CD4-positive, alpha-beta T cell treated with Interferon gamma for 1 hour (primary cell): ENCODE measurements at regions not wholly inside any gene's neighbourhood (a gene's known extent, or its start where the extent isn't known, plus 50 kb on each side); places are given as distances from the start of the nearest gene placed in this dataset.
"Not testable (repeated sequence)": the region's sequence is repeated elsewhere in the genome, so short reads cannot be mapped to it uniquely, and the experiment has no call there.

ENCODE experiments used
- DNase-seq: peaks from one replicate; pipeline ENCODE4 v3.0.0-alpha.2; 2020

- no peak for DNase-seq
Observed at GRCh38 chr13:53415135-53415534, 386.5 kb downstream of the OLFM4 start.

GRCh38 chr13:53417601-53418000, 389.0 kb downstream of the OLFM4 start:
- DNase-seq: no peak

GRCh38 chr13:53422415-53422814, 393.8 kb downstream of the OLFM4 start:
- DNase-seq: no peak

GRCh38 chr13:53436396-53436795, 407.8 kb downstream of the OLFM4 start:
- DNase-seq: no peak

GRCh38 chr13:53439439-53440225, 411.0 kb downstream of the OLFM4 start:
- DNase-seq: no peak

- no peak for DNase-seq
Observed at GRCh38 chr13:53442979-53443378, 414.4 kb downstream of the OLFM4 start.

- no peak for DNase-seq
Observed at GRCh38 chr13:53445686-53446085, 417.1 kb downstream of the OLFM4 start.

- no peak for DNase-seq
Observed at GRCh38 chr13:53447456-53447855, 418.8 kb downstream of the OLFM4 start.

GRCh38 chr13:53447863-53448262, 419.2 kb downstream of the OLFM4 start:
- no peak for DNase-seq

- DNase-seq: not testable (repeated sequence)
Observed at GRCh38 chr13:53452263-53452808, 423.7 kb downstream of the OLFM4 start.

- DNase-seq: no peak
Observed at GRCh38 chr13:53460796-53461195, 432.2 kb downstream of the OLFM4 start.

- DNase-seq: no peak
Observed at GRCh38 chr13:53463106-53463505, 434.5 kb downstream of the OLFM4 start.

- no peak for DNase-seq
Observed at GRCh38 chr13:53466576-53466975, 438.0 kb downstream of the OLFM4 start.

- DNase-seq: no peak
Observed at GRCh38 chr13:53473397-53473796, 444.8 kb downstream of the OLFM4 start.

- no peak for DNase-seq
Observed at GRCh38 chr13:53474878-53475277, 446.3 kb downstream of the OLFM4 start.

- DNase-seq: no peak
Observed at GRCh38 chr13:53490752-53491151, 462.1 kb downstream of the OLFM4 start.

- no peak for DNase-seq
Observed at GRCh38 chr13:53494406-53494805, 465.8 kb downstream of the OLFM4 start.

- DNase-seq: no peak
Observed at GRCh38 chr13:53499576-53500133, 471.0 kb downstream of the OLFM4 start.

GRCh38 chr13:53501387-53501786, 472.8 kb downstream of the OLFM4 start:
- no peak for DNase-seq

GRCh38 chr13:53507741-53508140, 479.1 kb downstream of the OLFM4 start:
- no peak for DNase-seq

- no peak for DNase-seq
Observed at GRCh38 chr13:53512635-53513034, 484.0 kb downstream of the OLFM4 start.

- no peak for DNase-seq
Observed at GRCh38 chr13:53513226-53513625, 484.6 kb downstream of the OLFM4 start.

GRCh38 chr13:53520132-53520531, 491.5 kb downstream of the OLFM4 start:
- DNase-seq: no peak

- DNase-seq: no peak
Observed at GRCh38 chr13:53522034-53522433, 493.4 kb downstream of the OLFM4 start.

GRCh38 chr13:53537586-53537985, 509.0 kb downstream of the OLFM4 start:
- no peak for DNase-seq
